ENCODE measurements at regions not wholly inside any gene's neighbourhood (a gene's known extent, or its start where the extent isn't known, plus 50 kb on each side); places are given as distances from the start of the nearest gene placed in this dataset.
"Not testable (repeated sequence)": the region's sequence is repeated elsewhere in the genome, so short reads cannot be mapped to it uniquely, and the experiment has no call there.

DNA sequence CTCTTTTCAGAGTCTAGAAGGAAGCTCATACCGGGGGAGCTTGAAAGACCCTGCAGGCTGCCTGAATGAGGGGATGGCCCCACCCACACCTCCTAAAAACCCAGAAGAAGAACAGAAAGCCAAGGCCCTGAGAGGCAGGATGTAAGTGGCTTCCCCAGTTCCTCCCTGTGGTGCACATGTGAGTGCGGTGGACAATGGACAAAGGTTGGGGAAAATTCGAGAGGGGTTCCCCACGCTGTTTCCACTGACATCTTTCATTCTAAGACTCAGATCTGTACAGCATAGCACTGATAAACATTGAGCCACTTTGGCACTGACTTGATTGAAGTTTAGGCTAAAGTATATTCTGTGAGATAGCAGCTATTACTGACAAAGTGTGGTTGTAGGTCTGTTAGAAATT lies 79.5 kb upstream of the UMPS start:
- in situ Hi-C loops (cut with MboI; ENCODE audit: low sequenced_read_pairs), result no loop called here

- in situ Hi-C loops (cut with MboI; ENCODE audit: low sequenced_read_pairs), result not testable (repeated sequence)
Measured at GRCh38 chr3:124651416-124651815, 78.8 kb upstream of the UMPS start.

DNA sequence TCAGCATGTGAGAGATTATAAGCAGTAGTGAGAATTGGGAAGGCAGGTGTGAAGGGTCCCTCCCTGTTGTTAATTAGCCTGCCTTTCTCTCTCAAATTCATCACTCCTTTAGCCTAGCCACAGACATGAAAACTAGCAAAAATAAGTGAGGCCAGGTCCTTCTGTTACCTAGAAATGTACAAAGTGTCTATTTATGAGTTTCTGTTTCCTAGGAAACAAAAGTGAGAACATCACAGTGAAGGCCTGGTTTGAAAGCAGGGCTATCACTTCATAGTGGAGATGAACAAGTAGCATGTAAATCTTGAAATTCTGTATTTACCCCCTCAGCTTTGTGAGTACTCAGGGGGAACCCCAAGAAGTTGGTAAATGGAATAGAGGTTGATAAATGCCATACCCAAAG lies 78.2 kb upstream of the UMPS start:
- in situ Hi-C loops (cut with MboI; ENCODE audit: low sequenced_read_pairs), result no loop called here

- in situ Hi-C loops (cut with MboI; ENCODE audit: low sequenced_read_pairs), result no loop called here
Measured at GRCh38 chr3:124653071-124653796, 77.0 kb upstream of the UMPS start.

DNA sequence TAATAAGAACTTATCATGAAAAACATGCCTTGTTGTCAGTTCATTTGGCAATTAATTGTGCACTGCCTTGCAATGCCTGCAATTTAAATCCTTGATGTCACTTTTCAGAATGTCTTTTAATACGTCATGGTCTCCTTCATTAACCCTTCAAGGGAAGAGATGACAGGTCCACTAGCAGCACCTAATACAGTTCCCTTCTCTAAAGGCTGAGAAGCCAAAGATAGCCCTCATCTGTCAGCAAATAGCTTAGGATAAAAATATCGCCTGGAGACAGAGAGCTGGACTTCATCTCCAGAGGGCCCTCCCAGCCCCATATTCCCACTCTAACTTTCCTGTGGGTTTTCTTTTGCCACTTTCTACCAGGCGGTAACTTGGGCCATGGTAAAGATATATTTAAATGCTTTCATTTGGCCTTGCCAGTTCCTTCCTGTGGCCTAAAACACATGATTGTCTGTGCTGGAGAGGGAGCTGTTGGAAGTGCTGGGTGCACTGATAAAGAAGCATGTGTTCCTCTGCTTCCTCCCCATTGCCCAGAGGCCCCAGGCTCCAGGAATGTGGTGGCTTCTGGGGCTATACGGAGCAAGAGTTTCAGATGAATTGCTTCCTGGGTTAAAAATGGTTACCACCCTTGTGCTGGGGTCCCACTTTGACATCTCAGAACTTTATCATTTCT lies 76.3 kb upstream of the UMPS start:
- in situ Hi-C loops (cut with MboI; ENCODE audit: low sequenced_read_pairs), result no loop called here

- in situ Hi-C loops (cut with MboI; ENCODE audit: low sequenced_read_pairs), result no loop called here
Measured at GRCh38 chr3:124654470-124654845, 75.8 kb upstream of the UMPS start.

- in situ Hi-C loops (cut with MboI; ENCODE audit: low sequenced_read_pairs), result no loop called here
Measured at GRCh38 chr3:124656531-124656930, 73.7 kb upstream of the UMPS start.

- in situ Hi-C loops (cut with MboI; ENCODE audit: low sequenced_read_pairs), result no loop called here
Measured at GRCh38 chr3:124657138-124657537, 73.1 kb upstream of the UMPS start.

- in situ Hi-C loops (cut with MboI; ENCODE audit: low sequenced_read_pairs), result no loop called here
Measured at GRCh38 chr3:124658270-124658669, 72.0 kb upstream of the UMPS start.

GRCh38 chr3:124659175-124659574 lies 71.1 kb upstream of the UMPS start:
- in situ Hi-C loops (cut with MboI; ENCODE audit: low sequenced_read_pairs), result no loop called here

- in situ Hi-C loops (cut with MboI; ENCODE audit: low sequenced_read_pairs), result no loop called here
Measured at GRCh38 chr3:124660599-124660998, 69.7 kb upstream of the UMPS start.

- in situ Hi-C loops (cut with MboI; ENCODE audit: low sequenced_read_pairs), result no loop called here
Measured at GRCh38 chr3:124663690-124664089, 66.6 kb upstream of the UMPS start.

DNA sequence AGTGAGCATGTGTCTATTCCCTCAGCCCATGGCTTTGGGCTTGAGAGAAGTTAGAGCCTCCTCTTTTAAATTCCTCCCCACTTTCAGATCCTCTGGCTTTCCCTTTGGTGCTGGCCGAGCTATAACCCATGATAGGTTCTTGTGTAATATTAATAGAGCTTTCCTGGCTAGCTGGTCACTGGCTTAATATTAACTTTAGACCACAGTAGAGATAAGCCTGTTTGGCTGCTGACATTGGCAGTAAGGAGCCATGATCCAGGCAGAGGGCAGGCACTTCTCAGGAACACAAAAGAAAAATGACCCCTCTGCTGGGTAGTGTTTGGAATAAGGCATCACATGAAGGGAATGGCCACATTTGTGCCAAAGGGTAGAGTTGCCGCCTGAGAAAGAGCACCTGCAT lies 65.4 kb upstream of the UMPS start:
- in situ Hi-C loops (cut with MboI; ENCODE audit: low sequenced_read_pairs), result no loop called here

DNA sequence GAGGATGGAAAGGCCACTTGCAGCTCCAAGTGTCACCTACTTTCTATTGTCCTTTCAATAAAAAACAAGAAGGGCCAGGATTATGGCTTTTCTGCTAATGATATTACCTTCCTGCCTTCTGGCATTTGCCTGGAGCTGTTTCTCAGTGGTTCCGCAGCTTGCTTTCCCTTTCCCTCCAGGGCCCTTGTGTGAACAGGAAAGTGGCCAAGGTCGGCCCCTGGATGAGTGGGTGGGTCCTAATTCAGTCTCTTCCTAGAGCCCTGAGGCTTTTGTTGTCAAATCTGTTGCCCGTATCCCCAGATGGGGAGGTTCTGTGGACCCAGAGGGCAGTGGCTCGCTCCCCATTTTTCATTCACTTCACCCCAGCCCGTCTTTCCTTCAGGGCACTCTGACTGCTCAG lies 64.2 kb upstream of the UMPS start:
- in situ Hi-C loops (cut with MboI; ENCODE audit: low sequenced_read_pairs), result no loop called here

- in situ Hi-C loops (cut with MboI; ENCODE audit: low sequenced_read_pairs), result no loop called here
Measured at GRCh38 chr3:124669470-124669869, 60.8 kb upstream of the UMPS start.

GRCh38 chr3:124671106-124671505 lies 59.1 kb upstream of the UMPS start:
- in situ Hi-C loops (cut with MboI; ENCODE audit: low sequenced_read_pairs), result no loop called here

- in situ Hi-C loops (cut with MboI; ENCODE audit: low sequenced_read_pairs), result no loop called here
Measured at GRCh38 chr3:124674336-124674735, 55.9 kb upstream of the UMPS start.

DNA sequence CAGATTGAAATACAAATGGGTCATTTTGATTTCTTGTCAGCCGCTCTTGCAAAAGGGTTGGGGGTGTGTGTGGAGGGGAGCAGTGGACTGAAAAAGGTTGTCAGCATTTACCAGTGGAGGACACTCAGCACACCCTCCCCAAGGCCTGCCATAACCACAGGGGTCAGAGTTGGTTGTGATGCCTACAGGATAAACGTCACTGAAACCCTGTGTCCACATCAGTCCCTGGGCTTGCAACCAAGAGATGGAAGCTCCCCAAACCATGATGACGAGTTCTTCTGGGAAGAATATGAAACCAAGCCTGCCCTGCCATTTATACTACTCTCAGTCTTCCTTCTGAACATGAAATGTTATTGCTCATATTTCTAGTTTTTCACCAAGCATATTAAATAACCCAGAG lies 54.0 kb upstream of the UMPS start:
- in situ Hi-C loops (cut with MboI; ENCODE audit: low sequenced_read_pairs), result no loop called here

DNA sequence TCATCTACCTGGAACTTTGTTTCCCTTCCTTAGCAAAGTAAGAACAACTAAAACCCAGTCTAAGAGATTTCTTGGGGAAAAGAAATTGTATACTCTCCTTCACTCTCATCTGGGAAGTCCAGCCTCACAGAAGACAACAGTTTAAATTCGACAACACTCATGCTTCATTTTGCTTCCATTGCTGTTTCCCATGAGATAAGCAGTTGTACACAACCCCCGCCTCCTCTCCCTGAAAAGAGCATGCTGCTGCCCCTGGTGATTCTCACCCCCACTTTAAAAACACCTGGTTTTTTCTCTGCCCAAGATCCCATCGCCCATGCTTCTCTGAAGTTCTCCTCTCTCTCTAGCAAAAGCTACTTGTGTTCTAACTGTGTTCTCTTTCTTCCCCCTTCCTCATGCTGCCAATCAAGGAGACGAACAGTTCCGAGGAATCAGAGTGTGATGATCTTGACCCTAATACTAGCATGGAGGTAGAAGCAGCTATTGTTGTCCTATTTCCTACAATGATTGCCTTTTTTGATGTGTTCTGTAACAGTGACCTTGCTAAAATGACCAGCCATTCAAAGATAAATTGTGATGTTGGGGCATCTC lies 51.1 kb upstream of the UMPS start:
- in situ Hi-C loops (cut with MboI; ENCODE audit: low sequenced_read_pairs), result no loop called here

Data from HL-60/S4 (cell line).